HepG2 (cell line): ENCODE measurements at regions not wholly inside any gene's neighbourhood (a gene's known extent, or its start where the extent isn't known, plus 50 kb on each side); places are given as distances from the start of the nearest gene placed in this dataset.

ENCODE experiments used
- CBFB ChIP-seq: sonication (generic); formaldehyde crosslinking; IDR thresholded peaks from 2 replicates; pipeline ENCODE4 v1.4.0; 2020; ENCODE audit warnings: missing genetic modification reagents
- CTCF ChIP-seq: sonication (generic); formaldehyde crosslinking; IDR thresholded peaks from 2 replicates; pipeline ENCODE4 v1.5.0; 2020; ENCODE audit warnings: mild to moderate bottlenecking, missing genetic modification reagents, moderate library complexity
- GLI4 ChIP-seq: sonication (generic); formaldehyde crosslinking; IDR thresholded peaks from 2 replicates; pipeline ENCODE4 v1.5.1; 2020; ENCODE audit warnings: missing genetic modification reagents, mild to moderate bottlenecking, moderate library complexity, borderline replicate concordance
- IKZF4 ChIP-seq: sonication (generic); formaldehyde crosslinking; IDR thresholded peaks from 2 replicates; pipeline ENCODE4 v1.5.1; 2020; ENCODE audit warnings: borderline replicate concordance, mild to moderate bottlenecking, low read depth, missing genetic modification reagents; ENCODE audit errors: not compliant biosample characterization
- MXD1 ChIP-seq: sonication (generic); formaldehyde crosslinking; IDR thresholded peaks from 2 replicates; pipeline ENCODE4 v1.4.0; 2020; ENCODE audit warnings: mild to moderate bottlenecking, missing genetic modification reagents
- SUZ12 ChIP-seq: fragments of 150-350 bp; IDR thresholded peaks from 2 replicates; pipeline ENCODE4 v1.6.1; 2014; ENCODE audit warnings: low read depth, low read length
- TBP ChIP-seq: sonication (generic); formaldehyde crosslinking; IDR thresholded peaks from 2 replicates; pipeline ENCODE4 v1.5.0; 2020; ENCODE audit warnings: missing genetic modification reagents
- THAP8 ChIP-seq: sonication (generic); formaldehyde crosslinking; IDR thresholded peaks from 2 replicates; pipeline ENCODE4 v1.5.1; 2020; ENCODE audit warnings: missing genetic modification reagents, mild to moderate bottlenecking, borderline replicate concordance
- ZBTB14 ChIP-seq: sonication (generic); formaldehyde crosslinking; IDR thresholded peaks from 2 replicates; pipeline ENCODE4 v1.4.0; 2020; ENCODE audit warnings: missing genetic modification reagents
- ZBTB2 ChIP-seq: sonication (generic); formaldehyde crosslinking; IDR thresholded peaks from 2 replicates; pipeline ENCODE4 v1.8.0; 2022; ENCODE audit warnings: low read depth, missing genetic modification reagents
- ZFP41 ChIP-seq: sonication (generic); formaldehyde crosslinking; IDR thresholded peaks from 2 replicates; pipeline ENCODE4 v1.4.0; 2020; ENCODE audit warnings: mild to moderate bottlenecking, missing genetic modification reagents, borderline replicate concordance

DNA sequence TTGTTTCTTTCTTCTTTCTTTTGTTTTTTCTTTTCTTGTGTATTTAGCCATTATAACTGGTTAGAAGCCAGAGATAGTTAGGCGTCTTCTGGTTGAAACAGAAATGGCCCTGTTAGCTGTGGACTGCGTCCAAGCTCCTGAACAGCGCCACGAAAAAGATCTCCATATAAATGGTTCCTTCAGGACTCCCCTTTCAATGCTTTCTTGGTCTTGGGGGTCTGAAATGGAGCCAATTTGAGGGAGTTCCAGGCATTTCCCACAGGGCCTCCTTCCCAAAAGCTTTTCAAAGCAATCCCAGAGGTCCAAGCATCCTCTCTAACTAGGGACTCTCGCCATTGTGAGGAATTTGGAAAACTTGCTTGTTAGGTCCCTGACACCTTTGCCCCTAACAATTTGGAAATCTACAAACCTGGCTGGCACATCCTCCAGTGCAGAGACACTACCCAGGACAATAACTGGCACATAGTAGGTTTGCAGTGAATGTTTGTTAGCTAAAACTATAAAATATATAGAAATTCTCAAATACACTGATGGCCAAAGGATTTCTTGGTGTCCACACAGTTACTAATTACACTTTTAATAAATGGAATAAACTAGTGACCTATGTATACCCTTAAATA is 80.1 kb downstream of the MYCN start:
- TF ChIP-seq ZFP41 (CRISPR knock-in tag) (no peak), CBFB (no peak), IKZF4 (no peak), TBP (CRISPR knock-in tag) (no peak), SUZ12 (no peak), THAP8 (no peak), MXD1 (CRISPR knock-in tag) (no peak), CTCF (CRISPR knock-in tag) (no peak), ZBTB2 (no peak), GLI4 (CRISPR knock-in tag) (no peak), ZBTB14 (no peak)
